Left colon (tissue), 2 donors: ENCODE measurements at regions not wholly inside any gene's neighbourhood (a gene's known extent, or its start where the extent isn't known, plus 50 kb on each side); places are given as distances from the start of the nearest gene placed in this dataset.
"Not testable (repeated sequence)": the region's sequence is repeated elsewhere in the genome, so short reads cannot be mapped to it uniquely, and the experiment has no call there.

Experiments used
- ATAC-seq: fragments of 200-7000 bp; cut with Tn5 transposase; one replicate; pipeline ENCODE4 v1.9.1; 2020; ENCODE audit warnings: mild to moderate bottlenecking, moderate library complexity
- DNase-seq, 2 donors: peaks; one replicate each; pipeline ENCODE4 v3.0.0-alpha.2; 2020
- intact Hi-C, 2 donors: fragments of 100-400 bp; cut with DNase I in 1 of 2; cut with micrococcal nuclease in 1 of 2; formaldehyde crosslinking; loops; one replicate each; pipeline versions ENCODE4 v1.11.2 to v1.14.0; 2022; cut with DNase I, micrococcal nuclease
- donor health status: DM: no; HTN: no; CAD: no.
- donor health status: DM: yes; HTN: yes; CAD: no.

- ATAC-seq, DNase-seq, intact Hi-C loops: not testable (repeated sequence)
These were observed 52.6 kb upstream of the MRPS30 start for GRCh38 chr5:44756097-44756496.

- DNase-seq = no peak
- intact Hi-C loops = no loop called here
- ATAC-seq = no peak
These were observed 61.4 kb upstream of the MRPS30 start for GRCh38 chr5:44747396-44747795.

DNA sequence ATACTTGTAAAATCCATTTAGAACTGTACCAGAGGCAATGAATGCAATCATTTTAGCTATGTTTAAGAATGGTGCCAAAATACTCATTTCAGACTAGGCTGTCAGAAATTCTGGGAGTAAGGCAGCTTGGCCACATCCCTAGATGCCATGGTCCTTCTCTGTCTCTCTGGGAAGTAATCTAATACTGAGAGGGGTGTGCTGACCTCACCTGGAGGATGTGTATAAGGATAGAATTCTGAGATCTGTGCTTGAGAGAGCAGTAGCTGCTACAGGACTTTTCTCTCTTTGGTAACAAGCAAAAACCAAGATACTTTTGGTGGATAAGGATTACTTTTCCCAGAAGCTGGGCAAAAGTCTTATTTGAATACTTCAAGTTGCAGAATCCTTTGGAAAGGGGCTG is 68.1 kb upstream of the MRPS30 start:
- DNase-seq (no peak), ATAC-seq (no peak)
- intact Hi-C loops = no loop called here

DNA sequence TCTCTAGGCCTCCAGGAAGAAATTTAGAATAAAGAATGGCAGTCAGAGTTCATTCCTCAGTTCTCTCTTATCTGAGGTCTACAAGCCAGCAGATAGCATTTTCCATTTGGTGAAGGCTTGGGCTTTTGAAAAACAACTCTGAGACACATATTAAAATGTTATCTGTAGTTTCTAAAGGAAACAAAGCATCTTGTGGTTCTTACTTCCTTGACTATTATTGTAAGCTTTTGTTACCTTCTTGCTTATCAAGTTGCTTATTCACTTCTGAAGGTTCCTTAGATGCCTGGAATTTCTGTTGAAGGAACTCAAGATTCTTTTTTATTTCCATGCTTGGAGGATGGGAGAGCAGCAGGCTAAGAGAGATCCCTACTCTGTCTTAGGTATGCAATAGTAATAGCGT is 79.2 kb upstream of the MRPS30 start:
- intact Hi-C loops = no loop called here
- ATAC-seq (no peak), DNase-seq (no peak)

DNA sequence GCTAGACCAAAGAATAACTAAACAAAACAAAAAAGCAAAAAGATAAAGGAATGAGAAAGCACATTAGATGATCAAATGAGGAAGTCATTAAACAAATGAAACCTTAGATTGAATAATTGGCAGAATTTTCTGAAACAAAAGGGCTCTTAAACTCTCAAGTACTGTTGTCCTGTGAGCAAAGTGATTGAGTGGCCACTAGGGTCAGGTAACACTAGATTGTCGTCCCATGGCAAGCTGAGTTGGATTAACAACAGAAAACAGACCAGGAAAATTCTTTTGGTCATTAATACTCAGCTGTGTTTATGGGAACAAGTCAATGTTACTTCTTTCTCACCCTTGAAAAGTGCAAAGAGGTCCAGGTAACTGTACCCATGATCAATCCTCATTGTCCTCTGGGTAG is 81.6 kb upstream of the MRPS30 start:
- no peak for DNase-seq
- intact Hi-C loops = no loop called here
- ATAC-seq = no peak

GRCh38 chr5:44719856-44720255 is 88.9 kb upstream of the MRPS30 start:
- no peak for ATAC-seq
- no peak for DNase-seq
- intact Hi-C loops = no loop called here

DNA sequence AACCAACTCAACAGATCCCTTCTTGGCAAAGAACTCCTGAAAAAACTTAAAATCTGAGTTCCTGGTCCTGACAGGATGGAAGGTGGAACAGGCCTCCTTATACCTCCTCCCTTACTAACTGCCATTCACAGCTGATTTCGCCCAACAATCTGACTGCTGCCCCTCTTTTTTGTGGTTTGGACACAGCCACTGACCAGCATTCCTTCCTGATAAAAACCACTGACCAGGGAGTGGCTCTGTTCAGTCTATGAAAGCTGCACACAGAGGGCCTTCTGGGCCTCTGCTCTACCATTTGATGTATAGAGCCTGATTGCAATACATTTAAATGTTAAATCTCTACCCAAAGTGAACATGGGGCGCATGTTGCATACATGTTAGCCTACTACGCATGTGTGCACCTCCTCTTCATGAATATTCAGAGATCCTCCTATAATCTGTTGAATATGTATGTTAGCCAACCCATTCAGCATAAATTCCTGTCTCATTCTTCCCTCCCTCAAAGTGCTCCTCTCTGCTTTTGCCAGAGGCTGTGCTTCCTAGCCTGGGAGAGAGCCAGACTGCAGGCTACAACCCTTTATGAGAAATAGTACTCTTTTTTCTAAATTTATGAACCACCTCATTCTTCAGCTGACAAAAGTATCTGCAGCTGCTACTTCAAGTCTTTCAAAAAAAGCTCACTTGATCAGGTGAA is 93.7 kb upstream of the MRPS30 start:
- no peak for DNase-seq

GRCh38 chr5:44713446-44713845 is 95.3 kb upstream of the MRPS30 start:
- intact Hi-C loops = no loop called here
- DNase-seq (no peak), ATAC-seq (no peak)

More for the DNA sequence above, 93.7 kb upstream of the MRPS30 start:
- no peak for ATAC-seq
- intact Hi-C loops = no loop called here

DNA sequence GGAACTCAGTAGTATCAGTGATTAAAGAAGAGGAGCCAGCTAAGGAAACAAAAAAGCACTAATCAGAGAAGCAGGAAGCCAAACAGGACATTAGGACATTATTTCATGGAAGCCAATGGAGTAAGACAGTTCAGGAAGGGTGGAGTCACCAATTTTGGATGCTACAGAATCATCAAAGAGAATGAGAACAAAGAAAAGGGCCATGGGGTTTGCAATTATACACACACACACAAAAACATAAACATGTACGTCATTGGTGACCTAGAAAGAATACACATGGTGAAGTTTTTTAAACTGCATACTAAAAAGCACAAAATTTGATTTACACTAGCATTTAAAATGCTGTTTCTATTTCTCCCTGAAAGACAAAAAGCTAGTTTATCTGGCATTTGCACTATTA is 96.8 kb upstream of the MRPS30 start:
- no peak for ATAC-seq
- DNase-seq = no peak
- intact Hi-C loops = no loop called here

DNA sequence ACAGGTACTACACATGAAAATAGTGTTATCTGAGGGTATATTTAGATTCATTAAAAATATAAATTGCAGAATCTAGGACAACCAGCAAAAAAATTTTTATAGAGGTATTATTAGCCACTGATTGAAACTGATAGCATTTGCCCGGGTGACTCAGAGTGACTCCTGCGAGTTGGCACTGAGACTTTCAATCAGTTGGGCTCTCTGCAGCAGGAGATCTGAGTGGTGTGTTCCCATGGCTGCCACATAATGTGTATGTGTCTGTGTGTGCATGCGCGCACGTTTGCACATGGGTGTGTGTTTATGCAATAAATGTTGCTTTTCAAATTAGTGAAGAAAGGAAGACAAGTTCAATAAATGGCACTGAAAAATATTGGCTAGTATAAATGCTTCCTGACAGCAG is 100.1 kb upstream of the MRPS30 start:
- DNase-seq (no peak), ATAC-seq (no peak)
- intact Hi-C loops = no loop called here

GRCh38 chr5:44707721-44708120 is 101.0 kb upstream of the MRPS30 start:
- DNase-seq (no peak), ATAC-seq (no peak)

GRCh38 chr5:44697025-44697424 is 111.7 kb upstream of the MRPS30 start:
- ATAC-seq (no peak), DNase-seq (no peak)
- intact Hi-C loops = no loop called here

More at GRCh38 chr5:44707721-44708120, 101.0 kb upstream of the MRPS30 start:
- intact Hi-C loops = no loop called here

DNA sequence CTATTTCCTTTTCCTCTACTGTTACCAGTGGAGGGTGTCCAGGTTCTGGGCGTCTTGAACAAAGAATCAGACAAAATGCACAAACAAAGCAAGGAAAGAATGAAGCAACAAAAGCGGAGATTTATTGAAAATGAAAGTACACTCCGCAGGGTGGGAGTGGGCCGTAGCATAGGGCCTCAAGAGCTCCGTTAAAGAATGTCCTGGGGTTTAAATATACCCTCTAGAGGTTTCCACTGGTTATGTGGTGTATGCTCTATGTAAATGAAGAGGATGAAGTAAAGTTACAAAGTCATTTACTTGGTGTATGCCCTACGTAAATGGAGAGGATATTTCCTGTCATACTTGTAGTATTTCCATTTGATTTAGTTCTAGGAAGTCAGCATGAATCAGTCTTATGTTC is 113.5 kb upstream of the MRPS30 start:
- no peak for DNase-seq
- intact Hi-C loops = no loop called here
- ATAC-seq = no peak

- no peak for DNase-seq
- ATAC-seq = no peak
These were observed 116.9 kb upstream of the MRPS30 start for GRCh38 chr5:44691802-44692201.

DNA sequence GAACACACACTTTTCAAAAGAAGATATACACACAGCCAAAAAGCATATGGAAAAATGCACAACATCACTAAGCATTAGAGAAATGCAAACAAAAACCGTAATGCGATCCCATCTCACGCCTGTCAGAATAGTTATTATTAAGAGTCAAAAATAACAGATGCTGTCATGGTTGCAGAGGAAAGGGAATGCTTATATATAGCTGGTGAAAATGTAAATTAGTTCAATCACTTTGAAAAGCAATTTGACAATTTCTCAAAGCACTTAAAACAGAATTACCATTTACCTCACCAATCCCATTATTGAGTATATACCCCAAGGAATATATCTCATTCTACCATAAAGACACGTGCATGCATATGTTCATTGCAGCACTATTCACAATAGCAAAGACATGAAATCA is 126.8 kb upstream of the MRPS30 start:
- intact Hi-C loops = no loop called here
- DNase-seq (no peak), ATAC-seq (no peak)

More at GRCh38 chr5:44691802-44692201, 116.9 kb upstream of the MRPS30 start:
- intact Hi-C loops = no loop called here

DNA sequence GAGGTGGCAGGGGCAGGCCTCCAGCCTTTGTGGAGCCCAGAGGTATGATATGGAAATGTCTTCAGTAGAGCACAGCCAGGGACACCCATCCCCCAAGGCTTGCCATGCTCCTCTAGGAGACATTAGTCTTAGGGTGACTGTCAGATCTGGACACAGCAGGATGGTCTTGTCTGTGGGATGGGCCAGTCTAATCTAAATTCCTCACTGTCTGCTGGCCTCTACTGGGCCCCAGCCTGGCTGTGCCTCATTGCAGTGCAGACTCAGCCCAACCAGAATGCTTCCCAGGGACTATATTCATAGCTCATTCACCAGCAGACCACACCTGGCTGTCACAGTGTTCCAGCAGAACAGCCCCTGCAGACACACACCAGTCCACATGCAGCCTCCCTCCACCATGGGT is 129.5 kb upstream of the MRPS30 start:
- ATAC-seq (no peak), DNase-seq (no peak)
- intact Hi-C loops = no loop called here

DNA sequence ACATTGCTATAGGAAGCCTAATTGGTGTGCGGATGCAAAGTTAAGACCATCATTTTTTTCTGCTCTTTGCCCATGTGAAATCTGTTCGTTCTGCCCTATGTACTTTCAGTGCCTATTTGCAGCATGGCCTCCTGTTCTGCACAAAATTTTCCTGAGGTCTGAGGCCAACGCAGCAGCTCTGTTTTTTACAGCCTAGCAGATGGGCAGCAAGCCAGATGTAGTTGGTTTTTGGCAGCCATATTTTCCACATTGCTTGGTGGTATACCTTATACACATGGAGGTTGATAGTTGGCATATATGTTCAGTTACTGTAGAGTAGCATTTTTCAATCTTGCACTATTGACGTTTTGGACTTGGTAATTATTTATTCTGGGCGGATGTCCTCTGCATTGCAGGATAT is 133.5 kb upstream of the MRPS30 start:
- ATAC-seq = no peak
- intact Hi-C loops = no loop called here
- DNase-seq = no peak

DNA sequence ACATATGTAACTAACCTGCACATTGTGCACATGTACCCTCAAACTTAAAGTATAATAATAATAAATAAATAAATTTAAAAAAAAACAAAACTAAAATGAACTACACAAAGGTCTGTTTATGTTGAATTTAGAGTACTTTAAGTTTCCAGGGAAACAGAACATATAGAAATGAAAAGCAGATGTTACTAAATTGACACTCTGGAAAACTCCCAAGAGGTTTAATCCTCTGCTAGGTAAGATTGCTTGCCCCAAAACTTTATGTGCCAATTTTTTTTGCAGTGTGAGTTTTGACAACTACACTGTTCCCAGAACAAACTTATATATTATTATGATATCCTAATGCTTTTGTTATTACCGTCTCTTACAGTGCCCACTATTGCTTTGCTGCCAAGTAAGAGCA is 134.3 kb upstream of the MRPS30 start:
- no peak for DNase-seq
- intact Hi-C loops = no loop called here
- no peak for ATAC-seq

GRCh38 chr5:44668471-44668870 is 140.3 kb upstream of the MRPS30 start:
- intact Hi-C loops, ATAC-seq, DNase-seq: not testable (repeated sequence)

- DNase-seq (no peak), ATAC-seq (no peak)
- intact Hi-C loops = no loop called here
These were observed 143.5 kb upstream of the MRPS30 start for GRCh38 chr5:44665101-44665701.

DNA sequence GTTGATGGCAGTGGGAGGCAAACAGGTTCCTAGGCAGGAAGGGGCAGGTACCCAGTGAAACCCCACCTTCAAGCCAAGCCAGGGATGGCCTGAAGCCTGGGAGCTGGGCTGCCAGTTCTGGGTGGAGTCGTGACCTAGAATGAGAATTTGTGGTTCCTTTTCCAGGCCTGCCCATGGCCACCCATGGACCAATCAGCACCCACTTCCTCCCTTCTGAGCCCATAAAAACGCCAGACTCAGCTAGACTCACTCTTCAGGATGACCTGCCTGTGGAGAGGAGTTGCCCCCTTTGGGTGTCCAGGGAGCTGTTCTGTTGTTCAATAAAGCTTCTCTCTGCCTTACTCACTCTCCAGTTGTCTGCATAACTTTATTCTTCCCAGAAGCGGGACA is 144.0 kb upstream of the MRPS30 start:
- DNase-seq (no peak), ATAC-seq (no peak)
- intact Hi-C loops = no loop called here
